SIG-M5 treated with dmso at 0.1 percent for 504 hours (cell line): ENCODE measurements at regions not wholly inside any gene's neighbourhood (a gene's known extent, or its start where the extent isn't known, plus 50 kb on each side); places are given as distances from the start of the nearest gene placed in this dataset.

Source experiments
- DNase-seq: peaks from one replicate; lab custom pipeline; 2025; ENCODE audit not compliant: unreplicated experiment; lab: John Stamatoyannopoulos, UW

- no peak for DNase-seq
Observed at GRCh38 chr13:88552966-88553365, 881.8 kb downstream of the SLITRK5 start.

DNA sequence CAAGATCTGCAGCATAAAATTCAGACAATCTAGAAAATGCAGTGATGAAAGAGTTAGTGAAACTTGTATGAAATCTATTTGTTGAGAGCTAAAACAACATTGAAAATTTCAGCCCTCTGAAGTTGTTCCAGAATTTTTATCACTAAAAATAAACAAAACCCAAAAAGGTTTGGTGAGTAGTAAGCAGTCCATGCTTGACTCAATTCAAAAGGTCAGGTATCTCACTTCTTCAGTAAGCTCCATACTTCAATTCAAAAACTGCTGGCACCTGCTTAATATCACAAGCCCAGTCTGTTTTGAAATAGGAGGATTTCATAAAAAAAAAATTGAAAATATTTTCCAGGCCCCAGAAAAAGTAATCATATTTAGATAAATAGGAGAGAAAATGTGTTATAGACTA, 894.4 kb downstream of the SLITRK5 start:
- DNase-seq: no peak

DNA sequence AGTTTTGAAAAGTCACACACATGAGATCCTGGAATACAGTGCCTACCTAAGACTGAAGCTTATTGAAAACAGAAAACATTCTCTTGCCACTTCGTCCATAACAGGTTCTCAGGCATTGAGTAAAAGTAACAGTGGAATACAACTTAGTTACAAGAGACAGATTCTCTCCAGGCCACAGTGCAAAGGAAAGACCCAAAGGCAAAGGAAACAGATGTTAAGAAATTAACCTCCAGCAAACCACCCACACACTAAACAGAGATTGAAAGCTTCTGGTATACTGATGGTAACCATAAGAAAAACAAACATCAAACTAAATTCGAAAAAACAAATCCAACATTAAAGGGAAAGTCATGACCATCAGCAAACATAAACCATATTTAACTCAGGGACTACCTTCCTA, 914.7 kb downstream of the SLITRK5 start:
- DNase-seq: no peak

- no peak for DNase-seq
Observed at GRCh38 chr13:88586263-88586662, 915.1 kb downstream of the SLITRK5 start.

- no peak for DNase-seq
Observed at GRCh38 chr13:88590574-88590973, 919.4 kb downstream of the SLITRK5 start.

DNA sequence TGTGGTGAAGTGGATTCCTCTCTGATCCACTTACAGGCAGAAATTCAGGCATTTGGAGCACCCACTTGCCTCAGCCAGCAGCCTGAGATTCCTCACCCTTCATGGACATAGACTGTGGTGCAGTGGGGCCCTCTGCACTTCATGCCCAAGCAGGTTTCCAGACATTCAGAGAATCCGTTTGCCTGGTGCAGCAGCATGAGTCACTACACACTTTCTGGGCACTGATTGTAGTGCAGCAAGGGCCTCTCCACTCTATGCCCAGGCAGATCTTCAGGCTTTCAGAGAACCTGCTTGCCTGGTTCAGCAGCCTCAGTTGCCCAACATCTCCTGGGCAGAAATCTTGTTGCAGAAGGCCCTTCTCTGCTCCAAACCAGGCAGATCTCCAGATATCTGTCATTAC, 920.9 kb downstream of the SLITRK5 start:
- no peak for DNase-seq

GRCh38 chr13:88601949-88602348, 930.8 kb downstream of the SLITRK5 start:
- DNase-seq: no peak

- no peak for DNase-seq
Observed at GRCh38 chr13:88602786-88603777, 931.9 kb downstream of the SLITRK5 start.

DNA sequence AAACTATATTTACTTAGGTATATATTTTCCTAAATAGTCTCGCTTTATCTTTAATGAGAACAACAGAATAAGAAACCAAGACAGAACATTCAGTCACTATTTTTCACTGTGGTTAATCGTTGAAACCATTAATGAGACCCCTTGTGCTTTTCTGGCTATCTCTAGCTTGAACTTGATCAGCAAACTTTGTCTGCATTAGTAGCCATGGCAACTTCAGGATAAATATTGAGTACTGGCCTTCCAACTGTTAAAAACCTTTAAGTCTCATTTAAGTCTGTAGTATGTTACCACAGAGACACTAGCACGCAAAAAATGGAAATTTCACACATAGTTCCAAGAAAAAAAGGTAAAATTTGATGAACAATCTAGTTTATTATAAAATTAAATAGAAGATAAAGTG, 946.0 kb downstream of the SLITRK5 start:
- no peak for DNase-seq

- DNase-seq: no peak
Observed at GRCh38 chr13:88622362-88622973, 951.3 kb downstream of the SLITRK5 start.

DNA sequence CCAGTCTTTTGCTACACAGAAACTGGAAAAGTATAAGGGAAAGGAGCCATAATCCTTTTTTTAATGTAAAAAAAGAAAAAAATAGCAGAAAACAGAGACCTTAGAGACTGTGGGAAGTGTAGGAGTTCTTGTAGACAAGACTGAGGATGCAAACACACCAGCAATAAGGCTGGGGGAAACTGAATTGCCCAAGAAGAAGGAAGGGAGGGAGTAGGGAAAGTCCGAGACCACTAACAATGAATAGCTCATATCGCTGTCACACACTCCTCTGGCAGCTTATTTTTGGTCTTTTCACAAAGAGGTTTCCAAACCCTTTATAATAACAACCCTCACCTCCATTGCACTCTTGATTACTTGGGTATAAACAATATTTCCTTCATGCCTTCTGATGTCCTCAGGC, 952.0 kb downstream of the SLITRK5 start:
- DNase-seq: no peak

DNA sequence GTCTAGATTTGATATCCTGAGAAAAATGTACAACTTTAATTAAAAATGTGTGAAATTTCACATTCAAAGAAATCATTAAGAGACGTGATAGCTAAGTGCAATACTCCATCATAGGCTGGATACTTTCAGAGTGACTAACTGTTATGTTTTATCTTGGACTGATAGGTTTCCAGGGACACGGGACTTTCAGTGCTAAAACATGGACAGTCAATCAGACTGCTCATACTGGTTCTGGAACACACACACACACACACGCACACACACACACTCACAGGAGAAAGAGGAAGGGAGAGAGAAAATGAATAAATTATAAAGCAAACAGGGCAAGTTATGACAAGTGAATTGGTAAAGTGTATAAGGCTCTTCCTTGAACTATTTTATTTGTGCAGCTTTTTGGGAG, 955.9 kb downstream of the SLITRK5 start:
- DNase-seq: no peak

DNA sequence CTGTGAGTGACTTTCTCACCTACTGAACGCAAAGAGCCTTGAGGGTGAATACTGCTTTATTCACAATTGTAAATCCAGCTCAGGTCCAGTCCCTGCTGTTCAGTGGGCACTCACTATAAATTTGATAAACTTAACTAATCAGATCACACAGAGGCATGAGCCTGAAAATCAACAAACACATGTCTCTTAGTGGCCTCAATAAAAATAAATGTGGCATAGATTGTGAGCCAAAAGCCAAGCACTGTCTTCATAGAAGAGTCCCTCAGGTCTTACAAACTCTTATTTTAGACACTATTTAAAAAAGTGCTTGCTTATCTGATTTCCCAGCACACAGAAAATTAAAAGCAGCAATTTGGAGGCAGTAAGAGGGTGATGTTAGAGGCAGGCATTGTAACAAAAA, 957.7 kb downstream of the SLITRK5 start:
- no peak for DNase-seq

DNA sequence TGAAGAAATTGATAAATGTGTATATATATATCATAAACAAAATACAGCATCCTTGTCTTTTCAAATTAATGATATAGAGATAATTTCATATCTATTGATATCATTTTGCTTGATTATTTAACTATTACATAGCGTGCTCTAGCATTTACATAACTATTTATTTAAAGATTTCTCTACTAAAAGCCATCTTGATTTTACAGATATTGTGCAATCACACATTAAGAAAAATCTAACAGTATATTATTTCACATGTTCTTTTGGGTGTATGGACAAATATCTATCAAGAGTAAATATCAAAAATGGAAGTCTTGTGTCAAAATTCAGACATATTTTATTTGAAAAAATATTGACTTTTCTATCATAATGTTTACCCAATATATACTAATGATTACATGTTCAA, 966.8 kb downstream of the SLITRK5 start:
- DNase-seq: no peak

- no peak for DNase-seq
Observed at GRCh38 chr13:88643233-88643632, 972.1 kb downstream of the SLITRK5 start.

- no peak for DNase-seq
Observed at GRCh38 chr13:88648598-88649373, 977.6 kb downstream of the SLITRK5 start.

GRCh38 chr13:88649855-88650254, 978.7 kb downstream of the SLITRK5 start:
- DNase-seq: peak; percentile 38

- no peak for DNase-seq
Observed at GRCh38 chr13:88651531-88651930, 980.4 kb downstream of the SLITRK5 start.

- no peak for DNase-seq
Observed at GRCh38 chr13:88656751-88657150, 985.6 kb downstream of the SLITRK5 start.

DNA sequence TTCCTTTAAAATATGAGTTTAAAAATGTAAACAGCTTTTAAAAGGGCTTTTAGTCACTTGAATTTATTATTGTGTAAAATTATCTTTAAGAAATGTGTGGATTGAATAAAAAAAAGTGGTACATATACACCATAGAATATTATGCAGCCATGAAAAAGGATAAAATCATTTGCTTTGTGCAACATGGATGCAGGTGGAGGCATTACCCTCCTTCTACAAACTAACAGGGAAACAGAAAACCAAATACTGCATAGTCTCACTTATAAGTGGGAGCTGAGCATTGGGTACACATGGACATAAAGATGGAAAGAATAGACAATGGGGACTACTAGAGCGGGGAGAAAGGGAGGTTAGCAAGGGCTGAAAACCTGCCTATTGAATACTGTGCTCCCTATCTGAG, 999.3 kb downstream of the SLITRK5 start:
- no peak for DNase-seq

- no peak for DNase-seq
Observed at GRCh38 chr13:88674841-88675240, 1003.7 kb downstream of the SLITRK5 start.
